ENCODE measurements at regions not wholly inside any gene's neighbourhood (a gene's known extent, or its start where the extent isn't known, plus 50 kb on each side); places are given as distances from the start of the nearest gene placed in this dataset.

DNA sequence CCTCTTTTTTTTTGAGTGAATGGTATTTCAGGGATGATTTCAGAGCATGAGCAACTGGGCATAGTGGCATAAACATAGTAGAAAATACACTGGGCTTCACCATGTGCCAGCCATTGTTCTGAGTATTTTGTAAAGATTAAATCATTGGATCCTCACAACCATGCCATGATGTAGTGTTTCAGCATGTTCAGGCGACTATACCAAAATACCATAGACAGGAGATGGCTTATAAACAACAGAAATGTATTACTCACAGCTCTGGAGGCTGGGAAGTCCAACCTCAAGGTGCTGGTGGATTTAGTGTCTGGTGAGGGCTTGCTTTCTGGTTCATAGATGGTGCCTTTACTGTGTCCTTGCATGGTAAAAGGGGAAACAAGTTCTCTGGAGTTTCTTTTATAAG lies 101.5 kb upstream of the KL start:
- DNase-seq, result no peak

GRCh38 chr13:32917504-32917903 lies 98.7 kb upstream of the KL start:
- DNase-seq, result peak; percentile 27

- DNase-seq, result no peak
These were observed 92.5 kb upstream of the KL start for GRCh38 chr13:32923725-32924124.

GRCh38 chr13:32924886-32925285 lies 91.3 kb upstream of the KL start:
- no peak for DNase-seq

DNA sequence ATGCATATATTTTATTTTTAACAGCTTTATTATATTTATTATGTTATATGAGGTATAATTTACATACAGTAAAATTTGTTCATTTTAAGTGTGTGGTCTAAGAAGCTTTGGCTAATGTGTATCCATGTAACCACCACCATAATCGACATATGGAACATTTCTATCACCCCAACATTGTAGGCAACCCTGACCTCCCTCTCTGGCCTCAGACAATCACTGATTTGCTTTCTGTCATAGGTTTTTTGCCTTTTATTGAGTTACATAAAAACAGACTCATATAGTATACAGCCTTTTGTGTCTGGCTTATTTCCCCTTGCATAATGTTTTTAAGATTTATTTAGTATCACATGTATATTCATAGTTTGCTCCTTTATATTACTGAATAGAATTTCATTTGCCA lies 90.7 kb upstream of the KL start:
- no peak for DNase-seq

DNA sequence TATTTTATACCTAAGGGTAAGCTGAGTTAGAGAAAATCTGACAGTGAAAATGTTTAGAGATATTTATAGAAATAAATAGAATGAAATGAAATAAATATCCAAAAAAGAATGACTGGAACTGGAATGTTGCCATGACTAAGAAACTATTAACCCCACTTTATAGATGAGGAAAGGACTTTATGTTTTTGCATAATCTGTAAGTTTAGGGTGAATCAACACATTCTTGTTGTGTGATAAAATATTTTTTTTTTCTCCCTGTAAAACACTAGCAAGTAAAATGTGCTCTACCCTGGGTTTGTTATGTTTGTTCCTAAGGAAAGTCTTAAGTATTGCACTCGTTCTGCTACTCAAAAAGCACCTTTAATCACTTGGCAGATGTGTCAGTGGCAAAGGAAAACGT lies 83.8 kb upstream of the KL start:
- no peak for DNase-seq

DNA sequence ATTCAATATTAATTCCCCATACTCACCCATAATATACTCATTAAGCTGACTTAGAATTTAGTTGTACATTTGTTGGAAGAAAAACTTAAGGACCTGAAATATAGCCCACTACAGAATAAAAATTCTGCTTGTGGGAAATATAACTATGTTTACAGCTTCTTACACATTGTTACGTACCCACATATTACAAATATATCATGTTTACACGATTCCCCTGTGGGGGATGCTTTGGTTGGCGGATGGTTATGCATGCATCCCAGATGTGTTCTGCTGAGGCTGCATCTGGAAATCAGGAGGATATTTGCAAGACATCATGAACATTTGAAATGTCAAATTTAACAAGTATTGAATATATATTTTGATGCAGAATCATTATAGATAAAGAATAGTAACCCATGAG lies 79.5 kb upstream of the KL start:
- DNase-seq, result no peak

DNA sequence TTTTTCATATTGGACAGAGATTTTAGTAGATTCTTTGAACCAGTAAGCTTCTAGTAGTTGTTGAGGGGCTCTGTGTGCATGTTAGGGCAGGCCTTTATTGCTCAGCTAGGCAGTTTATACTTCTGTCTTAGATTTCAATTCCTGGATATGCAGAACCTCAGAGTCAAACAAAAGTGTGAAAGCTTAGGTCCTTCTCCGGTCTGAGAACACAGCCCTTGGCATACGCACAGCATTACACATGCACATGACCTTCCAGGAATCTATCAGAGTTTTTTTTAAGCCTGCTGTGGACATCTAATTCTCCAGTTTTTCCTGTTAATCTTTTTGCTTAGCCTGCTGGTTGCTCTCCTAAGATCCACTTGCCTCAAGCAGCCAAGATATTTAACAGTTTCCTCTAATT lies 77.9 kb upstream of the KL start:
- DNase-seq, result no peak

- DNase-seq, result peak; percentile 54
These were observed 77.3 kb upstream of the KL start for GRCh38 chr13:32938907-32939306.

DNA sequence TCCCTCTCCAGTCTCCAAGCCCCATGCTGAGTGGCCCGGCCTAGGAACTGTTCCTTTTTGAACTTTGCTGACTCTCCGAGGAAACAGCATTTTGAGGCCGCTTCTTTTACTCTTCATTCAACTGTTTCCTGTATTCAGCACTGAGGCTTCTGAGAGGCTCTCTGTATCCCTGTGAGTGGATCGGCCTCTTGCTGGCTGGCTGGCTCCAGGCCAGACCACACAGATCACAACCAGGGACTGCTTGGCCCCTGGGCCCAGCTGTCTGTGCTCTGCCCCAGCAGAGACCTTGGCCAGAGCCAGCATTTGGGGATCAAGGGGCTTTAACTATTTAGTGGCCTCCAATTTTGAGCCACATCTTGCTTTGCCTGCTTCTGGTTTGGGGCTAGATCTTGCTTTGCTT lies 75.6 kb upstream of the KL start:
- peak; percentile 34 for DNase-seq

DNA sequence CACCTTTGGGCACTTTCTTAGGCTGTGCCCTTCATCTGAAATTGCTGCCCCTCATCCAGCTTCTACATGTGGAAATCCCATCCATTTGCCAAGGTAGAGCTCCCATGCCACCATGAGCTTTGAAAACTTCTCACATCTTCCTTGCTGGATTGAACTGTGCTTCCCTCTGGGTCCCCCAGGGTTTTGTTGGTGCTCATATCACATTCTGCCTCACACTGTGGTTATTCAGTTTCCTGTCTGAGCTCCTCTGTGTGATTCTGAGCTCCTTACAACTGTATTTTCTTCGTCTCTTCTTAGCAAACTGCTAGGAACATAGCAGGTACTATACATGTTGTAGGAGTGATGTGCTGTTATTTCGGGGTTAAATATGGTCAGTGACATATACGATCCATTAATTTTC lies 74.9 kb upstream of the KL start:
- DNase-seq, result no peak

GRCh38 chr13:32946558-32946957 lies 69.7 kb upstream of the KL start:
- DNase-seq, result no peak

DNA sequence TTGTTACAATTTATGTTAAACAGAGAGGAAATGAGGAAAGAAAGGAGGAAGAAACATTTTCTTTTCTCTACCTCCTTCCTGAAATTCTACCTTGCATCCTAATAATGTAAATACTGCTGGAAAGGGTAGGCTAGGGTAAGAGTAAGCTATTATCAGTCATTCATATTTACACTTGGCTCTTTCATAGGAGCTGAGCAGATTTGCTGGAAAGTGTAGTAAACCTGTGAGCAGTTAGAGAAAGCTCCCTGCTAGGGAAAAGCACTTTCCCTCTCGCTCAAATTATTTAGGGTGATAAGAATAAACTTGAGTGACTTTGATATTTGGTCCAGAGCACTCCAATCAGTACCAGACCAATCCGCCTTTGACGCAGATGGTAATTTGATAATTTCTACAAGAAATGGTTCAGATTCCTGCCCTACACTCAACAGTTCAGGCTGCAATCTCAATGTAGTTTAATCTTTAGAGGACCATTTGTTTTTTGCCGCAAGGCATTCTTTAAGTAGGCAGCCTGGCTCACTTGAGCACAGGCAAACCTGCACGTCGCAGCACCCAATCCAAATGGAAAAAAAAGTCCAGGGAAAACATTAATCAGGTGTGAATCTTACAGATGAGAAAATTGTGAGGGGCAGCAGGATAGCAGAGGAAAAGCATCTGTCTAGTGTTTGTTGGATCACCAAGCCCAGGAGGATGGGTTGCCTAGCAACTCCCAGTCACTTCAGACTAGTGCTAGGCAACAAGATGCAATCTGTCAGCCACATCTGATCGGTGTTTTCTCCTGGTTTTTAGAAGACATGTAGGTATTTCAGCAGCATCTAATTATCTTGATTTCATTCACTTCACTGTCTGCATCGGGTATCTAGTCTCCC lies 68.6 kb upstream of the KL start:
- no peak for DNase-seq

GRCh38 chr13:32949820-32950219 lies 66.4 kb upstream of the KL start:
- DNase-seq, result no peak

DNA sequence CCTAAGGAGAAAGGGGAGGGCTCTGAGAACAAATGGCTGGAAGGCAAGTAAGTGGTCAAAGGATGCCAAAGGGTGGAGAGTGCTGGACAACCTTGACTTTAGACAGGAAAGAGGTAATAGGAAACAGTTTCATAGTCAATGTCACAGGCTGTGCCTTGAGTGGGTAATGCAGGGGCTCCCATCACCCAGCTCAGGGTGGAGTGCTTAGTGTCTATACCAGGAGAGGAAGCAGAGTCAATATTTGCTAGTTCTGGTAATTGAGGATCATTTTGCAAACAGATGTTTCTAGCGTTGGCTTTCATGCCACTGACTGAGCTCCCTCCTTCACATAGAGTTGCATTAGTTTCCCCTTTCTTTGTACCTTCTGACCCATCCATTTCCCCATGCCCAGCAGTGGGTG lies 64.6 kb upstream of the KL start:
- no peak for DNase-seq

DNA sequence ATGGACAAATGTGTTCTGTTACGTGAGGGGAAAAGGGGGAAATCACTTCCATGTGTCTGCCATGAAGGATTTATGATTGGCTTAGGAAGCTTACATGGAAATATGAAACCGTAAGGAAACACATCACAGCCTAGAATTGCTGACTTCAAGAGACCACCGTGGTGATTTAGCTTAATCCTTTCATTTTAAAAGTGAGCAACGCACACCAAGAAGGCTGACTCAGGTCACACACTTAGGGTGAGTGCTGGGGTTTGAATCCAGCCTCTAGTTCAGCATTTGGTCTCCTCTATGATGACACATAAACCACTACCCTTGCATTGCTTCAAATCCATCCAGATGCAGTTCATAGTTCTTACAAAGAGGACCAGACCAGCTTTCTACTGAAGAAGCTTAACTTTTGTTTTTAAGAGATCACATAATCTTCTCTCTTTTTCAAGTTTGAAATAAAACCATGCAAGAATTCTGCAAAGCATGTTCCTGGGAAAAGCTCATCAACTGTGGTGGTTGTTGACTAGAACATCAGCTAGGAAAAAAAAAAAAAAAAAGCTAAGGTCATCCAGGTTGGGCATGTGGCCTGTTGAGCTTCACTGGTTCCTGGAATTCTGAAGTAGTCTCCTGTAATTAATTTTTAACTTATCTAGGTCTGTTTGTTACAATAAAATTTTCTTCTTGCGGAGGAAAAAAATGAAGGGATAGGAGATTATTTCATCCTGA lies 60.2 kb upstream of the KL start:
- no peak for DNase-seq

DNA sequence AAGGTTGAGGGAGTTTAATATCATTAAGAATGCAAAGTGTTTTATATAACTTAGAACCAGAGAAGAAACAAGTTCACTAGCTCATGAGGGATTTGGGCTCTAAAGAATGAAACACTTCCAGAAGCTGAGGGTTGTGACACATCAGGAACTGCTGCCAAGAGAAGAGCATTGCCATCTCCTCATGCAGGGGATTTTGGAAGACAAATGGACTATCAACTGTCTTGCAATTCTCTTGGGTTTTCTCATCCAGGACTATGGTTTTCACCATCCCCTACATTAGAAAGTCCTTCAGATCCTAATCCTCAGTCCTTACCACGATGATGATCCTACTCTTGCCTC lies 59.7 kb upstream of the KL start:
- DNase-seq, result no peak

DNA sequence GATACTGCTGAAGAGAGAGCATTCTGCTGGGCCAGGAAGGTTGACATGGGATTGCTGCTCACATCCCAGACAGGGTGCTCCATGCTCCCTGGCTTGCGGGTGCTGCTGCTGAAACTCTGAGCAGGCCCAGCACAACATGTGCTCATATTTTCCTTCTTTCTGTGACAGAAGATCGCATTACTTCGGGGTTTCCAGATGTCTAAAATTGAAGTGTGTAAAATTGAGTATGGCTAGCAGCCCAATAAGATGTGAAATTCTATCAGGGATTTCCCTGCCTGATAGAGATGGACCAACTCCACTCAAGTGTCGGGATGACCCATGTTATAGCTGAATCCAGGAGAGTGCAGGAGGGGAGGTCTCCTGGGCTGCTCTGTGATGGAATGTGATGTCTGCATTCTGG lies 55.6 kb upstream of the KL start:
- no peak for DNase-seq

GRCh38 chr13:32961724-32962123 lies 54.5 kb upstream of the KL start:
- no peak for DNase-seq

DNA sequence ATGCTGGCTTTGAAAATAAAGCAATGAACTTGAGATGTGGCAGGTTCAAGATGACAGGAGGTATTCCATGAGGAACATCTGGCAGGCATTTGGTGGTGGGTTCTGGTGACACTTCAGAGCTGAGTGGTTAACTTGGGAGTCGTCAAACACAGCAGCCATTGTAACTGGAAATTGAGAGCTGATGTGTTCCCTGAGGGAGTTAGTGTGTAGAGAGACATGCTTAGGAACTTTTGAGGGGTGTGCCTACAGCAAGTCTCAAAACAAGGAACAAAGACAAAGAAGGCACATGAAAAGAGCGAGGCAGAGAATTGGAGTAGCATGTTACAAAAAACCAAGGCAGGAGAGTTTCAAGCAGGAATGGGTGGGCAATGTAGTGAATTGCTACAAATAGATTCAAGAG lies 53.9 kb upstream of the KL start:
- no peak for DNase-seq

DNA sequence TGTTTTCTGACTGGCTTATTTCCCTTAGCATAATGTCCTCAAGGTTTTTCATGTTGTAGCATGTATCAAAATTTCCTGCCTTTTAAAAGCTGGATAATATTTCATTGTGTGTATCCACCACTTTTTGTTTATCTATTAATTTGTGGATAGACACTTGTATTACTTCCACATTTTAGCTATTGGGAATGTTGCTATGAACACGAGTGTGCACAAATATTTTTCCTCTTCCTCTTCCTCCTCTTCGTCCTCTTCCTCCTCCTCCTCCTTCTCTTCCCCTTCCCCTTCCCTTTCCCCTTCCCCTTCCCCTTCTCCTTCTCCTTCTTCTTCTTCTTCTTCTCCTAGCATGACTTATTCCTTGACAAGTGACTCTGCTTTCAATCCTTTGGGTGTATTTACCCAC lies 51.2 kb upstream of the KL start:
- DNase-seq, result no peak
